Right ventricle myocardium inferior (tissue), 1 donor: ENCODE measurements at regions not wholly inside any gene's neighbourhood (a gene's known extent, or its start where the extent isn't known, plus 50 kb on each side); places are given as distances from the start of the nearest gene placed in this dataset.

ENCODE experiments used
- ATAC-seq: fragments of 200-7000 bp; cut with Tn5 transposase; one replicate; pipeline ENCODE4 v1.9.1; 2020; ENCODE audit warnings: mild to moderate bottlenecking, moderate library complexity
- DNase-seq: peaks from one replicate; pipeline ENCODE4 v3.0.0; 2021; ENCODE audit errors: missing footprints
- intact Hi-C: fragments of 100-400 bp; cut with DNase I; formaldehyde crosslinking; loops from one replicate; pipeline ENCODE4 v1.11.0; 2022
- donor health status: DM: no; HTN: yes; CAD: no; lungs with severe emphysema.

DNA sequence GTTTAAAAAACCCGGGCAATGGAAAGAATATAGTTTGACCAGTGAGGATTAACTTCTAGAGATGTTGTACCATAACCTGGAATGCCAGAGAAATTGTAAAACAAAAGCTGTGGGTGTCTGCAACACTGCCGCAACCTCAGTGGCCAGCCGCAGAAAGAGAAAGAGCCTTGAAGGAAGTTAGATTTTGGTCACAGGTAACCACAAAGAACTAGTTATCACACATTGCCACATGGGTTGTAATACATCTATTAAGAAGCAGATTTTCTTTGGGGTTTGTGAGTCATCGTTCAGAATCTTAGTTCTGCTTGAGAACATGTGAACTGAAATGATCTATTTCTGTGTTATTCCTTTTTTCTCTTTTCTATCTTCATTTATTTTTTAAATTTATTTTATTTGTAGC, 222.9 kb upstream of the AGAP1 start:
- intact Hi-C loops = no loop called here

DNA sequence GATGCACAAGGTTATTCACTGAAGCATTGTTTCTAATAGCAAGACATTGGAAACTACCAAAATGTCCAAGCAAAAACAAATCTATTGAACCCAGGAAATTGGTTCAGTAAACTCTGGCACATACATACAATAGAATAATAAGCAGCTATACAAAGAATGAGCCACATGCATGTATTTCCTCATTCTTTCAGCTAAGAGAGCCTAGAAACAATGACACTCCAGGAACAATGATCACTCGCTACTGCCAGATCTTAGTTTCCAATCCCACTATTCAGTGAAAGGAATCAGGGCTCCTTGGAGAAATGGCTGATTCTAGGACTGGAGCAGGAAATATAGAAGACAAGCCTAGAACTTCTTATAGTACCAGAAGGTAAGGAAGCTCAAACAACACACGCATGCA, 221.9 kb upstream of the AGAP1 start:
- intact Hi-C loops = no loop called here
- no peak for DNase-seq
- ATAC-seq = no peak

More for the DNA sequence above, 222.9 kb upstream of the AGAP1 start:
- DNase-seq (no peak), ATAC-seq (no peak)

DNA sequence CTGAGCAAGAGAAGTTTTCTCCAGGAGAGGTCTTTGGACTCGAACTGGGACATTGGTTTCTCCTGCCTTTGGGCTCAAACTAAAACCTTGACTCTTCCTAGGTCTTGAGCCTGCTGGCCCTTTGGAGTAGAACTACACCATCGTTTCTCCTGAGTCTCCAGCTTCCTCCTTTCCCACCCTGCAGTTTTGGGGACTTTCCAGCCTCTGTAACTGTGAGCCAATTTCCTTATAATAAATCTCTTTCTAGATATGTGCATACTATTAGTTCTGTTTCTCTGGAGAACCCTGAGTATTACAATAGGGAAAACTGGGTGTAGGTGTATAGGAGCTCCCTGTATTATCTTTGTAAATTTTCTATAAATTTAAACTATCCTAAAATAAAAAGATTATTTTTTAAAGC, 219.8 kb upstream of the AGAP1 start:
- DNase-seq (no peak), ATAC-seq (no peak)
- intact Hi-C loops = no loop called here

GRCh38 chr2:235277485-235277884, 216.4 kb upstream of the AGAP1 start:
- DNase-seq = no peak
- no peak for ATAC-seq

GRCh38 chr2:235278771-235279355, 215.0 kb upstream of the AGAP1 start:
- intact Hi-C loops = no loop called here
- no peak for DNase-seq
- ATAC-seq = no peak

More at GRCh38 chr2:235277485-235277884, 216.4 kb upstream of the AGAP1 start:
- intact Hi-C loops = no loop called here

GRCh38 chr2:235279965-235280364, 213.9 kb upstream of the AGAP1 start:
- DNase-seq (no peak), ATAC-seq (no peak)
- intact Hi-C loops = no loop called here

- no peak for ATAC-seq
- intact Hi-C loops = no loop called here
- DNase-seq = no peak
Observed at GRCh38 chr2:235283246-235283645, 210.6 kb upstream of the AGAP1 start.

- DNase-seq (no peak), ATAC-seq (peak; percentile 91)
- intact Hi-C loops = no loop called here
Observed at GRCh38 chr2:235286622-235287374, 207.0 kb upstream of the AGAP1 start.

DNA sequence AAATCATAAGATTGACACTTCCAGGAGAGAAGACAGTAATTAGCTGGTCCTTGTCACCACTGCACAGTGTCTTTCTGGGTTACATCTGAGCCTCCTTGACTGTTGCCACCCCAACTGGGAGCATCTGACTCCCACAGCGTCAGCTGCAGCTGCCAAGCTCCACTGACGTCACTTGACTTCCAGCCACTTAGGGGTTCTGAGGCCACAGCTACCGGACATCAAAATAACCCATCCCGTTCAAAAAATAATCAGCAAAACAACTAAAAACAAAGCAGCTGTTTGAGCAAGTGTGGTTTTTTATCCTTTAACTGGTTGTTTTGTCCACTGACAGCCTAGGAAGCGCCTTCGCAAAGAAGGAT, 206.5 kb upstream of the AGAP1 start:
- intact Hi-C loops = no loop called here
- DNase-seq (no peak), ATAC-seq (peak; percentile 80)

- ATAC-seq = no peak
- no peak for DNase-seq
- intact Hi-C loops = no loop called here
Observed at GRCh38 chr2:235291461-235291860, 202.4 kb upstream of the AGAP1 start.

DNA sequence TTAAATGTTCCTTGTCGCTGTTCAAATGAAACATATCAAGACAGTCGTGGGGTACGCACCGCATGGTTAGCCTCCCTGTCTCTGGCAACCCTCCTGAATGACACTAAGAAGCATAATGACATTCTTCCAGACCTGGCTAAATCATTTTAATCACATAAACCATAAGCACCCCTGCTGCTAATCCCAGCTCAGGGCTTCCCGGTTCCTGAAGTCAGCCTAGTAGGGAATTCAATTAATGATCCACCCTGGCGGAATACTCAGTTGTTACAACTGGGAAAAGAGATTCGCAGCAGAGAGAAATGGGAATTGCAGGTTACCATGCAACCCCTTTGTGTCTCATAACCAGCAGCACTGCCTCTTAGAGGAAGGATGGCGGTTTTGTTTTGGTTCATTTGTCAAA, 200.8 kb upstream of the AGAP1 start:
- intact Hi-C loops = no loop called here
- DNase-seq (no peak), ATAC-seq (no peak)

- DNase-seq = no peak
- no peak for ATAC-seq
- intact Hi-C loops = no loop called here
Observed at GRCh38 chr2:235295831-235296230, 198.0 kb upstream of the AGAP1 start.

- no peak for DNase-seq
- intact Hi-C loops = no loop called here
- no peak for ATAC-seq
Observed at GRCh38 chr2:235300368-235301201, 193.3 kb upstream of the AGAP1 start.

DNA sequence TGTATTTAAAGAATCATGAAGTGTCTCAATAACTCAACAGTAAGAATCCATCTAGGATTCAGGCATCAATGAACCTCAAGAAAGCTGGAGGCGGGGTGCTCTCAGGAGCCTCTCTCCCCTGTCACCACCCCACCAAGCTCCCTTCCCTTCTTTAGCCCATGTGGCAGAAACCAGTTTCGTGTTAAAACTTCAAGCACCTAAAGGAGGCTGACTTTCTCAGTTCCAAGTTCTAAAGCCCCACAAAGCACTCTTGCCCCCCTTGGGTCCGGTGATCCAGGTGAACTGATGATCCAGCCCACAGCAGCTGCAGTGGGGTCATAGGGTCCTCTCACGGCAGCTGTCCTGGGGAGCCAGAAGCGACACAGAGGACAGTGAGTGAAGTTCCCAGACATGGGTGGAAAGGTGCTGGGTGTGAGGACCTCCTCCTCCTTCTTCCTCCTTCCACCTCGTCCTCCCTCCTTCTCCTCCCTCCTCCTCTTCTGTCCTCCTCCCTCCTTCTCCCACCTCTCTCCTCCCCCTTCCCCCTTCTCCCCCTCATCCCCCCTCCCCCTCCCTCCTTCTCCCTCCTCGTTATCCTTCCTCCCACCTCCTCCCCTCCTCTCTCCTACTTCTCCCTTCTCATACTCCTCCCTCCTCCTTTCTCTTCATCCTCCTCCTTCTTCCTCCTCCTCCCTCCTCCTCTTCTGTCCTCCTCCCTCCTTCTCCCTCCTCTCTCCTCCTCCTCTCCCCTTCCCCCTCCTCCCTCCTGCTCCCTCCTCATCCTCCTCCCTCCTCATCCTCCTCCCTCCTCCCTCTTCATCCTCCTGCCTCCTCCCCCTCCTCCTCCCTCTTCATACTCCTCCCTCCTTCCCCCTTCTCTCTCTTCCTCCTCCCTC, 192.4 kb upstream of the AGAP1 start:
- DNase-seq (no peak), ATAC-seq (no peak)
- intact Hi-C loops = no loop called here

- no peak for DNase-seq
- intact Hi-C loops = no loop called here
- no peak for ATAC-seq
Observed at GRCh38 chr2:235302263-235302662, 191.6 kb upstream of the AGAP1 start.

GRCh38 chr2:235303499-235304291, 190.1 kb upstream of the AGAP1 start:
- intact Hi-C loops = no loop called here
- ATAC-seq = no peak

GRCh38 chr2:235305678-235306077, 188.2 kb upstream of the AGAP1 start:
- ATAC-seq (no peak), DNase-seq (no peak)
- intact Hi-C loops = no loop called here

More at GRCh38 chr2:235303499-235304291, 190.1 kb upstream of the AGAP1 start:
- no peak for DNase-seq

DNA sequence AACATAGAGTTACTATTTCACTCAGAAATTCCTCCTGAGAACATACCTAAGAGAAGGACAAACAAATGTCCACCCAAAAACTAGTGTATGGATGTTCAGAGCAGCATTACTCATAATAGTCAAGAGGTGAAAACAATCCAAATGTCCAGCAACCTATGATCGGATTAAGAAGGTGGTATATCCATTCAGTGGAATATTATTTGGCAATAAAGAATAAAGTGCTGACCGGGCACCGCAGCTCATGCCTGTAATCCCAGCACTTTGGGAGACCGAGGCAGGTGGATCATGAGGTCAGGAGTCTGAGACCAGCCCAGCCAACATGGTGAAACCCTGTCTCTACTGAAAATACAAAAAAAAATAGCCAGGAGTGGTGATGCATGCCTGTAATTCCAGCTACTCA, 182.8 kb upstream of the AGAP1 start:
- DNase-seq (no peak), ATAC-seq (no peak)
- intact Hi-C loops = no loop called here
